HCT116 (cell line): ENCODE measurements at regions not wholly inside any gene's neighbourhood (a gene's known extent, or its start where the extent isn't known, plus 50 kb on each side); places are given as distances from the start of the nearest gene placed in this dataset.

Experiments used
- CBX3 ChIP-seq: IDR thresholded peaks from 2 replicates; pipeline ENCODE4 v1.6.1; 2012; ENCODE audit warnings: low read depth
- CTCF ChIP-seq, 3 experiments: fragments of 200-600 bp in 1 of 3; sonication (generic) in 1 of 3; IDR thresholded peaks in 2 of 3; conservative IDR thresholded peaks in 1 of 3; 2 replicates each; pipeline ENCODE4 v1.5.1; 2012 to 2017; ENCODE audit warnings: low read depth in 2 of 3, low read length in 2 of 3, antibody characterized with exemption in 1 of 3, borderline replicate concordance in 1 of 3, control low read depth in 1 of 3, mild to moderate bottlenecking in 1 of 3, mixed read lengths in 1 of 3, mixed run types in 1 of 3, moderate library complexity in 1 of 3; ENCODE audit not compliant: insufficient read depth in 1 of 3

- TF ChIP-seq CTCF (IDR thresholded peaks at IDR 0.05 in 2 of 3, conservative IDR thresholded peaks at IDR 0.05 in 1 of 3; ENCODE audit: borderline replicate concordance in 1 of 3, insufficient read depth in 1 of 3, low read depth in 2 of 3, low read length in 2 of 3) (no peak), CBX3 (no peak)
Measured at GRCh38 chrY:15458426-15458825, 934.1 kb downstream of the NLGN4Y start.
